ENCODE measurements at regions not wholly inside any gene's neighbourhood (a gene's known extent, or its start where the extent isn't known, plus 50 kb on each side); places are given as distances from the start of the nearest gene placed in this dataset.
A peak's percentile ranks its signal among the peaks of the same experiment; 100 is the strongest.

DNA sequence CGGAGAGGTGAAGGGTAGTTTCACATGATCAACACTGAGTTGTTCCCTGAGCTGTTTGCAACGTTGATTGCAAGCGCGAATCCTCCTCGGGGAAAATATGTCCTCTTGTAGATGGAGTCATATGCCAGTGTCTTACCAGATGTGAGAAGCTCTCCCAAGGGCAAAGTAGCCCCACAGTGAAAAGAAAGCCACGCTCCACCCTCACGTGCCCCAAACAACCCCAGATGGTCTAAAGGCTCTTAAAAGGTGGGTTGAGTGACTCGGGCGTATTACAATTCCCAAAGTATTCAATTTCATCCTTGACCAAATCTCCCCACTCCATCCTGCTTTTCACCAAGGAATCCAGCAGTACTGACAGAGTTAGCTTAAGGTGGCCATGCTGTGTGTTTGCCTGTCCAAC lies 332.1 kb upstream of the SOX11 start:
- TF ChIP-seq, protein P1, sequence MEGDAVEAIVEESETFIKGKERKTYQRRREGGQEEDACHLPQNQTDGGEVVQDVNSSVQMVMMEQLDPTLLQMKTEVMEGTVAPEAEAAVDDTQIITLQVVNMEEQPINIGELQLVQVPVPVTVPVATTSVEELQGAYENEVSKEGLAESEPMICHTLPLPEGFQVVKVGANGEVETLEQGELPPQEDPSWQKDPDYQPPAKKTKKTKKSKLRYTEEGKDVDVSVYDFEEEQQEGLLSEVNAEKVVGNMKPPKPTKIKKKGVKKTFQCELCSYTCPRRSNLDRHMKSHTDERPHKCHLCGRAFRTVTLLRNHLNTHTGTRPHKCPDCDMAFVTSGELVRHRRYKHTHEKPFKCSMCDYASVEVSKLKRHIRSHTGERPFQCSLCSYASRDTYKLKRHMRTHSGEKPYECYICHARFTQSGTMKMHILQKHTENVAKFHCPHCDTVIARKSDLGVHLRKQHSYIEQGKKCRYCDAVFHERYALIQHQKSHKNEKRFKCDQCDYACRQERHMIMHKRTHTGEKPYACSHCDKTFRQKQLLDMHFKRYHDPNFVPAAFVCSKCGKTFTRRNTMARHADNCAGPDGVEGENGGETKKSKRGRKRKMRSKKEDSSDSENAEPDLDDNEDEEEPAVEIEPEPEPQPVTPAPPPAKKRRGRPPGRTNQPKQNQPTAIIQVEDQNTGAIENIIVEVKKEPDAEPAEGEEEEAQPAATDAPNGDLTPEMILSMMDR (IDR thresholded peaks at IDR 0.05; ENCODE audit: low read depth, low read length) = no peak
- no peak for DNase-seq (ENCODE audit: low read depth in 2 of 2)
- no peak overlapping the region for H3K4me3 ChIP-seq (replicated peaks in 1 of 2; ENCODE audit: low read depth in 2 of 2, low read length in 2 of 2)

DNA sequence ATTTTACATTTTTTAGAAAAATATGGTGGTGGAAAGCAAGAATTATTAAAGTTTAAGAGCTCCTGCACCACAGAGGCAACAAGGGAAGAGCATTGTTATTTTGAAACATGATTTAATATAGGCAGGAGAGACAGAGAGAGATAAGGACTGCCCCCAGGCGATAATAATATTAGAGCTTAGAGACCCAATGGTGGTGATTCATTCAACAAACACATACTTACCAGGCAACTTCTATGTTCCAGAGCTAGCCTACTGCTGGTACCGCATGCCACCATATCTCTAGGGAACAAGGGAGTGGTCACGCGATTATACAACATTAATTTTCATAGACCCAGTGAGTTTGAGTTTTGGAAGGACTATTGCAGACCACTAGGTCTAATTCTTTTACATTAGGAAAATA lies 327.8 kb upstream of the SOX11 start:
- TF ChIP-seq, protein P1 (IDR thresholded peaks at IDR 0.05; ENCODE audit: low read depth, low read length) = no peak
- no peak overlapping the region for H3K4me3 ChIP-seq (replicated peaks in 1 of 2; ENCODE audit: low read depth in 2 of 2, low read length in 2 of 2)
- no peak for DNase-seq (ENCODE audit: low read depth in 2 of 2)

DNA sequence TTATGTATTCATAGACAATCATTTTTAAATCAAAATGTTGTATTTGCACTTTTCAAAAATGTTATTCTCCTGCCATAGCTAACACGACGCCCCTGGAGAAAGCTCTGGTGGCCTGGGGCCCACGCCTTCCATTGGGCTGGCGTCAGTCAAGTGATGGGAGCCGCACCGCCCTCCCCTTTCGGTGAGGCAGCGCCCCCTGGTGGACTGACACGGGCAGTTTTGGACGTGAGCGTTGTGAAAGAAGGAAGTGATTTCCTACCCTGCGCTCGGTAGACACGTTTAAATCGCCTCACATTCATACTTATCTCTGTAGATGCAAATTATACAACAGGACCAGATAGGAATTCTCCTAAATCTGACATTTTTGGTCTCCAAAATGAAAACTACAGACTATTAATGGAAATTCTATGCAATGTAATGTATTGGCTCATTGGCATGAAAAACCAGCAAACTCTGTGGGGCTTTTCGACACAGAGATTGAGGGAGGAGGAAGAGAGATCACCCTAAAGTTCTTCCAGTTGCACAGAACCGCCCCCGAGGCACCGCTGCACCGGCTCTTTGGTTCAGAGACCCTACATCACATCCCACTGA lies 326.2 kb upstream of the SOX11 start:
- TF ChIP-seq, protein P1 (IDR thresholded peaks at IDR 0.05; ENCODE audit: low read depth, low read length) = peak; percentile 40
- no peak overlapping the region for H3K4me3 ChIP-seq (replicated peaks in 1 of 2; ENCODE audit: low read depth in 2 of 2, low read length in 2 of 2)
- peak; percentile 3 to 20 for DNase-seq (ENCODE audit: low read depth in 2 of 2)

DNA sequence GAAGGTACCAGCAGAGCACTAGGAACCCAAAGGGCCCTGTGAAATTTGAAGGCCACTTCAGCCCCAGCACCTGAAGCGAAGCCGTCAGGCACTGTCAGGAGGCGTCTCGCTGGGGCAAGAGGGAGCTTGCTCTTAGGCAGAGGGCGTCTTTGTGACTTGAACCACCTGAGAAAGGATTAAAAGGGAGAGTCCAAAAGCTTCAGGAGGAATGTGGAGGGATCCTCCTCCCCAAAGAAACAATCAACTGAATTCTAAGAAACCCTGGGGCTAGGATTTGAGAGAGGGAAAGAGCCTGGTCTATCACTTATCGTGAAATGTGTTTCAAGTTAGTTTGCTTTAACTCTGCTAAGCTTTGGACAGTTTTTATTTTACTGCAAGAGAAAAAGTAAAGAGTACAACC lies 324.9 kb upstream of the SOX11 start:
- DNase-seq (ENCODE audit: low read depth in 2 of 2) = no peak
- TF ChIP-seq, protein P1 (IDR thresholded peaks at IDR 0.05; ENCODE audit: low read depth, low read length) = no peak

DNA sequence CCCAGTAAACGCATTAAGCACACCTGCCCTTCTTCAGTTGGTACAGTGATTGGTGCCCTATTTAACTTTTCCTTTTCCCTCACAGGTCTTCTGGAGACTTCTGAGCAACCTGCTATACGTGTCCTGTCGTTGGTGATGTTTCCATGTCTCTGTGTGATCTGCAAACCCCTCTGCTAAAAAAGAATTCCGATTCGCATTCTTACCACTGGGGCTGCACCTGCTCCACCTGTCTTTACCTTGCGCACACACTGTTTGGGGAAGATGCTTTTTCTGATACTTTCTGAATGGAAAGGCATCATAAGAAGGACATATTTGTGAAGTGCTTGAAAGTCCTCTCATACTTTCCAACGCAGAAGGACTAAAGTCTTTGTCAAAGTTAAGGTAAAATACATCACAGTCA lies 323.9 kb upstream of the SOX11 start:
- no peak for DNase-seq (ENCODE audit: low read depth in 2 of 2)
- H3K4me3 ChIP-seq (replicated peaks in 1 of 2; ENCODE audit: low read depth in 2 of 2, low read length in 2 of 2) = no peak overlapping the region
- TF ChIP-seq, protein P1 (IDR thresholded peaks at IDR 0.05; ENCODE audit: low read depth, low read length) = no peak

More for the DNA sequence above, 324.9 kb upstream of the SOX11 start:
- no peak overlapping the region for H3K4me3 ChIP-seq (replicated peaks in 1 of 2; ENCODE audit: low read depth in 2 of 2, low read length in 2 of 2)

DNA sequence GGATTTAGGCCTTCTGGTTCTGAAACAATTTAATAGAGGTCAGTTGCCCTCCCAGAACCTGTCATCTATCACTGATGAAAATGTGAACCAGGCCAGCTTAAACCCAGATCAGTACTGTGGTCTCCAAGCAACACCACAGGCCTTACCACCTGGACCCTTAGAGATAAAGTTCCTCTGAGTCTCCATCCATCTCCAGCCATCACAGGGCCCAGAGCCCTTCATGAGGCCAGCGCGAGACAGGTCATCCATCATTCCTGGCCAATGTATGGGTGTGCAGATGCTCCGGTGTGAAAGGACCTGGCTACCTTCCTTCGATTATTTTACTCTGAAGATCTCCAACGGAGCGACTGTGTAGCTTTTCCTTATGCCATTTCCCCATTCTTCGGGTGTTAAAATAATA lies 322.7 kb upstream of the SOX11 start:
- no peak for DNase-seq (ENCODE audit: low read depth in 2 of 2)
- no peak overlapping the region for H3K4me3 ChIP-seq (replicated peaks in 1 of 2; ENCODE audit: low read depth in 2 of 2, low read length in 2 of 2)
- TF ChIP-seq, protein P1 (IDR thresholded peaks at IDR 0.05; ENCODE audit: low read depth, low read length) = no peak

DNA sequence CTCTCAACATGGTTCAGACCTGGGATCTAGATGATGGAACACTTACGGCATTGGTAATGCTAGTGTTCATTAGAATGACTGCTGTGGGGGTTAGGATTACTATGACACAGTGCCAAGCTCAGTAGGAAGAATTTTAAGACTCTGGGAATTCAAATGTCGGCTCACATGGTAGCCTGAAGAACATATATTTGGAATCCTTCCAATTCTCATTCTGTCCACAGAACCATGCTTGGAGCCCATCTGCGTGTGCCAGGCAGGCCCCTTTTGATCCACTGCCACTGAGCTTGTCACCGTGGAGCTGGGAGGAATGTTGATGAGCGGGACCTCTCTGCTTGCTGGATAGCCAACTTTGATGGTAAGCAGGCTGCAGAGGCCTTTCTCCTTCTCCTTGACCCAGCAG lies 322.0 kb upstream of the SOX11 start:
- TF ChIP-seq, protein P1 (IDR thresholded peaks at IDR 0.05; ENCODE audit: low read depth, low read length) = no peak
- H3K4me3 ChIP-seq (replicated peaks in 1 of 2; ENCODE audit: low read depth in 2 of 2, low read length in 2 of 2) = no peak overlapping the region
- DNase-seq (ENCODE audit: low read depth in 2 of 2) = no peak

Measured in cardiac fibroblast (primary cell).